ENCODE measurements at regions not wholly inside any gene's neighbourhood (a gene's known extent, or its start where the extent isn't known, plus 50 kb on each side); places are given as distances from the start of the nearest gene placed in this dataset.

DNA sequence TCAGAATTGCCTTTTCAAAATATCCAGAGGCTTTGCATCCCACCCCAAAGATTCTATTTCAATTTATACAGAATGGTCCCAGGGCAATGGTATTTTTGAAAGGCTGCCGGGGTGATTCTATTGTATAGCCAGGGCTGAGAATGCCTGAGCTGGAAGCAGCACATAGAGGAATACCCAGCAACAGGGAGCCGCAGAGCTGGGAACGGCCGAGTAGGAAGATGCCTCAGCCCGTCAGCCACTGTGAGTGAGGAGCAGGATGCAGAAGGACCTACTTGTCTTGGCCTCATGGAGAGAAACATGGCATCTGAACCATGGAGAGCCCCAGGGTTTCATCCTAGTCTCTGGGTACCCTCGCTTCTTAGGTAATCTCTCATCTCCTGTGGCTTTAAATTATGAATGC, 170.8 kb upstream of the FHL2 start:
- TF ChIP-seq, protein P1, sequence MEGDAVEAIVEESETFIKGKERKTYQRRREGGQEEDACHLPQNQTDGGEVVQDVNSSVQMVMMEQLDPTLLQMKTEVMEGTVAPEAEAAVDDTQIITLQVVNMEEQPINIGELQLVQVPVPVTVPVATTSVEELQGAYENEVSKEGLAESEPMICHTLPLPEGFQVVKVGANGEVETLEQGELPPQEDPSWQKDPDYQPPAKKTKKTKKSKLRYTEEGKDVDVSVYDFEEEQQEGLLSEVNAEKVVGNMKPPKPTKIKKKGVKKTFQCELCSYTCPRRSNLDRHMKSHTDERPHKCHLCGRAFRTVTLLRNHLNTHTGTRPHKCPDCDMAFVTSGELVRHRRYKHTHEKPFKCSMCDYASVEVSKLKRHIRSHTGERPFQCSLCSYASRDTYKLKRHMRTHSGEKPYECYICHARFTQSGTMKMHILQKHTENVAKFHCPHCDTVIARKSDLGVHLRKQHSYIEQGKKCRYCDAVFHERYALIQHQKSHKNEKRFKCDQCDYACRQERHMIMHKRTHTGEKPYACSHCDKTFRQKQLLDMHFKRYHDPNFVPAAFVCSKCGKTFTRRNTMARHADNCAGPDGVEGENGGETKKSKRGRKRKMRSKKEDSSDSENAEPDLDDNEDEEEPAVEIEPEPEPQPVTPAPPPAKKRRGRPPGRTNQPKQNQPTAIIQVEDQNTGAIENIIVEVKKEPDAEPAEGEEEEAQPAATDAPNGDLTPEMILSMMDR (IDR thresholded peaks at IDR 0.05; ENCODE audit: low read depth, low read length): no peak
- peaks cover 37% of the 10 kb centered on the region for H3K27me3 ChIP-seq (ENCODE audit: control insufficient read depth, insufficient read depth, low read length)
- POLR2A ChIA-PET: no interaction called here
- no peak overlapping the region for H3K27ac ChIP-seq (ENCODE audit: low read depth, low read length)
- H3K4me3 ChIP-seq (ENCODE audit: low read depth, low read length): no peak overlapping the region
- no peak for DNase-seq (ENCODE audit: low read depth, low spot score)
- CTCF ChIA-PET: no interaction called here
- no peaks in the 10 kb centered on the region for H3K9me3 ChIP-seq (ENCODE audit: control insufficient read depth, insufficient read depth, low read length)

DNA sequence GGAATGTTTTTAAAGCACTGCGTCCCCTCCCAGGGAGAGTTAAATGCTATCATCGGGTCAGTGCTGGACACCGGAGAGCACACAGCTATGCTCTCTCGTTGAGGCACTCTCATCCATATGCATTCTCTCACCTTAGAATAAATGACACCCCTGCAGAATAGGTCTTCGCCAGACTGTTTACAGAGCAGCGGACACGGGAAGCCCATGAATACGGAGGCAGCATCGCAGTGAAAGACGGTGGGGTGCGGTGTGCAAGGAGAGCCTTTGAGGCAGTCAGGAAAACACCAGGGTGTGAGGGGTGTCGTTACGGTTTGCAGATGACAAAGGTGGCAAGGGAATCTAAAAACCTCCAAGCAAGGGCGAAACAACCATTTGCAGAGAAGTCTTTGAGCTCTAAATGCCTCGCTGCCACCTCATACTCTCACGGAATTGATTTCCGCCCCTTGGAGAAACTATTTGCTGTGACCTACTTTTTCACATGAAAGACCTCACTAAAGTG, 169.2 kb upstream of the FHL2 start:
- ChIA-PET POLR2A (no interaction called here), CTCF (interaction anchor here (1.1 kb wide), 1 partner anchor 9 kb away, joined by 3 read pairs; no protein-coding TSS in a partner anchor)
- H3K4me3 ChIP-seq (ENCODE audit: low read depth, low read length): no peak overlapping the region
- peaks cover 37% of the 10 kb centered on the region for H3K27me3 ChIP-seq (ENCODE audit: control insufficient read depth, insufficient read depth, low read length)
- no peak overlapping the region for H3K27ac ChIP-seq (ENCODE audit: low read depth, low read length)
- DNase-seq (ENCODE audit: low read depth, low spot score): no peak
- TF ChIP-seq, protein P1 (IDR thresholded peaks at IDR 0.05; ENCODE audit: low read depth, low read length): no peak
- H3K9me3 ChIP-seq (ENCODE audit: control insufficient read depth, insufficient read depth, low read length): no peaks in the 10 kb centered on the region

DNA sequence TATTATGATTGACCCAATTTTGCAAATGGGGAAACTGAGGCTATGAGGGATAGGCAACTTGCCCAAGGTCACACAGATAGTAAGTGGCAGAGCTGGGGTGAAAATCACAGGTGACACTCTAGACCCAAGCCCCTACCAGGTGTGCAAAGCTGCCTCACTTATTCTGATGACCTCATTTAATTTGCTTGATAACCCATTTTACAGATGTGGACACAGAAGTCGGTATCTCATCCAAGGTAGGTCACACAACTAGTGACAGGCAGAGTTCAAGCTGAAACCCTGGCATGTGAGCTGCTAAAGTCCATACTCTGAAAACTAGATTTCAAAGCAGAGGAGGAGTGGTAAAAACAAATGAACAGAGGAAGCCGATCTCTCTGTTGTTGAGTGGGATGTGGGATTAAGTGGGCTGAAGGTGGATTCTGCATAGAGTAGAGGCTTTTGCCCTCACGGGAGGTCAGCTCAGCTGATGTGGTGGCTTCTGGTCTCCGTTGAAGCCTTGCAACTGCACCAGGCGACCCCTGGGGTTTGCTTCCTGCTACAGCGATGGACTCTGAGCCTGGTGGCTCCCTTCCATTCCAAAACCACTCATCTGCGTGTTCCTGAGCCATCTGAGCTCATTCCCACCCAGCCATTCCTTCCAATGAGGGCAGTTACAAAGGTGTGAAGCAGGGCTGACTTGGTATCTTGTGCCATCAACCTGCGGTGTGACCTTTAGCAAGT, 164.3 kb upstream of the FHL2 start:
- Histone ChIP-seq H3K27ac (ENCODE audit: low read depth, low read length) (no peak overlapping the region), H3K27me3 (ENCODE audit: control insufficient read depth, insufficient read depth, low read length) (peaks cover 34% of the 10 kb centered on the region), H3K9me3 (ENCODE audit: control insufficient read depth, insufficient read depth, low read length) (no peaks in the 10 kb centered on the region; the same call in 1 of the 2 replicates), H3K4me3 (ENCODE audit: low read depth, low read length) (no peak overlapping the region)
- ChIA-PET POLR2A (no interaction called here), CTCF (interaction anchor here (1.0 kb wide), 2 partner anchors 13 to 218 kb away, joined by 3 read pairs; no protein-coding TSS in a partner anchor)
- DNase-seq (ENCODE audit: low read depth, low spot score): no peak
- TF ChIP-seq, protein P1 (IDR thresholded peaks at IDR 0.05; ENCODE audit: low read depth, low read length): no peak

DNA sequence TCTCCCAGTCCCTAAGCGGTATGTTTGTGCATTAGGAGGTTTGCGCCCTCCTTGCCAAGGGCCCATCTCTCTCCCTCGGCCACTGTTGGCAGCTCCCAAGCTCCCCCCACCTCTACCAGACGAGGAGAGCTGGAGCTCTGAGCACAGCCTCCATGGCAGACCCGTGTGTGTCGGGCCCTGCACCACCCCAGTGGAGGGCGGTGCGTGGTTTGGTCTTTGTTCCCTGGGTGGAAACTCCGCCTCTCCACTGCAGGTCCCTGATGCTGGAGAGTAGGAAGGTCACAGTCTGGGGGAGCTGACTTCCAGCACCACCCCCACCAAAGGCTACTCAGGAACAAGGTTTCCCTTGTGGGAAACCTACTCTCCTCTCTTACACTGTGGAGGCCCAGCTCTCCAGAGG, 162.6 kb upstream of the FHL2 start:
- DNase-seq (ENCODE audit: low read depth, low spot score): no peak
- ChIA-PET POLR2A (no interaction called here), CTCF (no interaction called here)
- TF ChIP-seq, protein P1 (IDR thresholded peaks at IDR 0.05; ENCODE audit: low read depth, low read length): no peak
- no peaks in the 10 kb centered on the region; the same call in 1 of the 2 replicates for H3K9me3 ChIP-seq (ENCODE audit: control insufficient read depth, insufficient read depth, low read length)
- H3K4me3 ChIP-seq (ENCODE audit: low read depth, low read length): no peak overlapping the region
- H3K27me3 ChIP-seq (ENCODE audit: control insufficient read depth, insufficient read depth, low read length): peaks cover 32% of the 10 kb centered on the region
- H3K27ac ChIP-seq (ENCODE audit: low read depth, low read length): no peak overlapping the region

DNA sequence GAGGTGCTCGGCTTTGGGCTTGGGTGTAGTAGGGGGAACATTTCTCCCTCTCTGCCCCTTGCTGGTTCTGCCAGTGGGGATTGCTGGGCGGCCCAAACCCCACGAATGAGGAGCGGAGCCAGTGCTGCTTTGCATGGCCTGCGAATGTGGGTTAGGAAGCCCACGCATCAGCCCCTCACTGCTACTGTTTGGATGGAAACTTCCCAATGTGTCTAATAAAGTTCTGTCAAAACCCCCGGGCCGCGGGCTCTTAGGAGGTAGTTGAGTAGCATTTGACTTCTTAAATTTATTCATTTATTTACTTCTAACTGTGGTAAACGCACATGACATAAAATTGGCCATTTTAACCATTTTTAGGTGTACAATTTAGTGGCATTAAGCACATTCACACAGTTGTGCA, 161.3 kb upstream of the FHL2 start:
- Histone ChIP-seq H3K27ac (ENCODE audit: low read depth, low read length) (no peak overlapping the region), H3K27me3 (ENCODE audit: control insufficient read depth, insufficient read depth, low read length) (peaks cover 25% of the 10 kb centered on the region), H3K9me3 (ENCODE audit: control insufficient read depth, insufficient read depth, low read length) (no peaks in the 10 kb centered on the region; the same call in 1 of the 2 replicates), H3K4me3 (ENCODE audit: low read depth, low read length) (no peak overlapping the region)
- TF ChIP-seq, protein P1 (IDR thresholded peaks at IDR 0.05; ENCODE audit: low read depth, low read length): no peak
- ChIA-PET CTCF (no interaction called here), POLR2A (no interaction called here)
- no peak for DNase-seq (ENCODE audit: low read depth, low spot score)
